Activated naive CD8-positive, alpha-beta T cell treated with anti-CD3 and anti-CD28 coated beads for 36 hours (primary cell): ENCODE measurements at regions not wholly inside any gene's neighbourhood (a gene's known extent, or its start where the extent isn't known, plus 50 kb on each side); places are given as distances from the start of the nearest gene placed in this dataset.

Source experiments
- DNase-seq: peaks from one replicate; pipeline ENCODE4 v3.0.0; 2021
- H3K27ac Mint-ChIP-seq: one replicate; pipeline ENCODE4 v1.8.0; 2022; ENCODE audit warnings: mild to moderate bottlenecking, moderate library complexity, mixed read lengths
- H3K27me3 Mint-ChIP-seq: one replicate; pipeline ENCODE4 v1.8.0; 2022; ENCODE audit warnings: mild to moderate bottlenecking, mixed read lengths
- H3K36me3 Mint-ChIP-seq: one replicate; pipeline ENCODE4 v1.8.0; 2021; ENCODE audit warnings: mild to moderate bottlenecking, mixed read lengths
- H3K4me1 Mint-ChIP-seq: one replicate; pipeline ENCODE4 v1.8.0; 2021; ENCODE audit warnings: mixed read lengths
- H3K4me3 Mint-ChIP-seq: one replicate; pipeline ENCODE4 v1.8.0; 2022; ENCODE audit warnings: mild to moderate bottlenecking, moderate library complexity, mixed read lengths
- H3K9me3 Mint-ChIP-seq: one replicate; pipeline ENCODE4 v1.8.0; 2022; ENCODE audit warnings: mixed read lengths

DNA sequence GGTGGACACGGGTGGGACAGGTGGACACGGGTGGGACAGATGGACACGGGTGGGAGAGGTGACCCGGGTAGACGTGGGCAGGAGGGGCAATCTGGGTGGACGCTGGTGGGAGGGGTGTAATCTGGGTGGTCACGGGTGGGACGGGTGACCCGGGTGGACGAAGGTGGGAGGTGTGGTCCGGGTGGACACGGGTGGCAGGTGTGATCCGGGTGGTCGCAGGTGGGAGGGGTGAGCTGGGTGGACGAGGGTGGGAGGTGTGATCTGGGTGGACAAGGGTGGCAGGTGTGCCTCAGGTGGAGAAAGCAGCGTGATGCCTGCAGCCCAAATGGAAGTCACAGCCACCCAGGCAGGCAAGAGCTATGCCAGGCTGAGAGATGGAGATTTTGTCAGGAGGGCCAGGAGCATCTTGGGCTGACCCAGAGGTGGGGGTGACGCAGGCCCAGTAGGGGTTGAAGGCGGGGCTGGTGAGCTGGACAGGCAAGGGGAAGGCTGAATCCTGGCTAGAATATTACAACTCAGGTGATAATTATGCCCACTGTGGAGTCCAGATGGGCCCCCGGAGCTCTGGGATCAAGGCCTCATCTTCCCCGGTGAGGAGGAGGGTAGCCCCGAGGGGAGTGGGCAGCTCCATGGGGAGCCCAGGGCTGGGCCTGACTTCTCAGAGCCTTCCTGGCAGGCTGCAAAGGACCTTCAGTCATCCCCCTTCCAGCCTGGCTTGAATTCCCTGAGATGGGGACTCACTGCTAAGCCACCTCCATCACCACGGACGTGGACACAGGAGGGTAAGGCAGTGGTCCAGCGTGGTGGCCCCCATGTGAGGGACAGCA is 100.0 kb downstream of the ADRA2C start:
- Mint-ChIP-seq H3K4me3 (no peak overlapping the region), H3K36me3 (no peaks in the 10 kb centered on the region), H3K27ac (no peak overlapping the region), H3K27me3 (peaks cover 14% of the 10 kb centered on the region), H3K4me1 (peaks cover under 1% of the 10 kb centered on the region), H3K9me3 (no peaks in the 10 kb centered on the region)
- DNase-seq: no peak

DNA sequence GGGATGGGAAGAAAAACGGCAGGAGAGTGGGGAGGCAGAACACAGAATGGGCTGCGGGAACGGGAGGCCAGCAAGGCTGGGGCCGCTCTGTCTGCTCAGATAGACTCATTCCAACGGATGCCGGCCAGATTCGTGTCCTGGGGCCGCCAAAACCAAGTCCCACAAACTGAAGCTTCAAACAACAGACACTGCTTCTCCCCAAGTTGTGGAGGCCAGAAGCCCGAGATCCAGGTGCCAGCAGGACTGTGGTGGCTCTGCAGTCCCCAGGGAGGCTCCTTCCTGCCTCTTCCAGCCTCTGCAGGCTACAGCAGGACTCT is 100.6 kb downstream of the ADRA2C start:
- Mint-ChIP-seq H3K27ac (no peak overlapping the region), H3K36me3 (no peaks in the 10 kb centered on the region), H3K9me3 (no peaks in the 10 kb centered on the region), H3K27me3 (peaks cover 20% of the 10 kb centered on the region), H3K4me1 (peaks cover 1% of the 10 kb centered on the region), H3K4me3 (no peak overlapping the region)
- no peak for DNase-seq

DNA sequence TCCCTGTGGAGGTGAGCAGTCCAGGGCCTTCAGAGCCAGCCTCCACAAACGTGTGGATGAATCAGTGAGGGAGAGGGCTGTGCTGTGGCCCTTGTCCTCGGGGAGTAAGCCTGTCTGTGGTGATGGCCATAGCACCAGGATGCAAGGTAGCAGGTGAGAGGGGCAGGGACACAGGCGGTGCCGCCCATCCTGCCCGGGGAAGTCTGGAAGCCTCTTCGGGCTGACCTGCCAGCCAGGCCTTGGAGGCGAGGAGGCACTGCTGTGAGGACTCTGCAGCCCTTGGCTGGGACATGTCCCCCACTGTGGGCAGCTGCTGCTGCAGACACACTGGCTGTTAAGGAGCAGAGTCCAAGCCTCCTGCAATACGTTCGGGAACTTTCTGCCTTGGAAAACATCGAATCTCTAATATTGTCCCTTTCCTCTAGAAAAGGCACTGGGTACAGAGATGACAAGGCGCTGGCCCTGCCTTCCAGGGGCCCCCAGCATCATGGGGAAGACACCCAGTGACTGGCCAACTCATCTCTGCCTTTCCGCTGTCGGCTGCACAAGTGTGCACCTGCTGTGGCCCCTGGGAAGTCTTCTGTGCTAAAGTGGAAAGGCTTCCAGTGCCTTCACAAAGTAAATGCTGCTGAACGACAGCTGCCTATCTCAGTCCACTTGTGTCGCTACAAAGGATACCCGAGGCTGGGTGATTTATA is 101.4 kb downstream of the ADRA2C start:
- Mint-ChIP-seq H3K9me3 (no peaks in the 10 kb centered on the region), H3K4me3 (no peak overlapping the region), H3K27me3 (peaks cover 27% of the 10 kb centered on the region), H3K36me3 (no peaks in the 10 kb centered on the region), H3K4me1 (peaks cover 1% of the 10 kb centered on the region), H3K27ac (no peak overlapping the region)
- DNase-seq: no peak

DNA sequence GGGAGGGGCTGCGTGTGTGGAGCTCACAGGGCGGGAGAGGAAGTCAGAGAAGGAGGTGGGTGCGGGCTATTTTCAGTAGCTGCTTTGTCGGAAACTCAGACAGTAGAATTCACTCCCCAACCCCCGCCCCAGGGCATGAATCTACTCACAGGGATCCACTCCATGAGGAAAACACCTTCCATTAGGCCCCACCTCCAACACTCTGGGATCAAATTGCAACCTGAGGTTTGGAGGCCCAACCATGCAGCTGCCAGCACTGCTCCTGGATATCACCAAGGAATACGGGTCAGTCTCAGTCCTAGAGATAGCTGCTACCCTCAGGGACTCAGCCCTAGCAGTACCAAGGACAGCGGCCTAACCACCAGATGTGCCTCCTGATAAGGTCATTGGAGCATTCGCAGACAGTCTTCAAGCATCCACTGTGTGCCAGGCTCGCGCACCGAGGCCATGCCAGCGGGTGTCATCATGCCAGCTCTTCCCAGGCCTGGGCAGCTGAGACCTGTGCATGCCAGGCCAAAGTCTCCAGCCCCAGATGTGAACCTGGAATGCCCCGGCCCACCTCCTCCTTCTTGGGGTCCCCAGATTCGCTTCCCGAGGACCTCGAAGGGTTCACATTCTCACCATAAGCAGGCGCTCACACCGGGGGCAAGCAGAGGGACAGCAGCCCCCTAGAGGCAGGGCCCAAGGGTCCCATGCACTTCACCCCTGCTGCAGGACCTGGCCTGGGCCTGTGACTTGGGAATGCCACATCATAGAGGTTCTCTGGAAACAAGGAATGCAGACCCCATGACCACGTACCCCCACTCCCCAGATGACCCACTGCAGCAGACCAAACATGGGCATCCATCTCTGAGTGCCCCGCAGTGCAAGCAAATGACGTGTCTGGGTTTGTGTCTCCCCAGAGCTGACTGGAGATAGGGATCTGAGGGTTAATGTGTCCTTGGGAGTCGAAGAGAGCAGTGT is 102.3 kb downstream of the ADRA2C start:
- H3K27ac Mint-ChIP-seq: no peak overlapping the region
- no peak overlapping the region for H3K4me3 Mint-ChIP-seq
- DNase-seq: no peak
- peaks cover 1% of the 10 kb centered on the region for H3K4me1 Mint-ChIP-seq
- no peaks in the 10 kb centered on the region for H3K36me3 Mint-ChIP-seq
- H3K27me3 Mint-ChIP-seq: peaks cover 35% of the 10 kb centered on the region
- no peaks in the 10 kb centered on the region for H3K9me3 Mint-ChIP-seq

DNA sequence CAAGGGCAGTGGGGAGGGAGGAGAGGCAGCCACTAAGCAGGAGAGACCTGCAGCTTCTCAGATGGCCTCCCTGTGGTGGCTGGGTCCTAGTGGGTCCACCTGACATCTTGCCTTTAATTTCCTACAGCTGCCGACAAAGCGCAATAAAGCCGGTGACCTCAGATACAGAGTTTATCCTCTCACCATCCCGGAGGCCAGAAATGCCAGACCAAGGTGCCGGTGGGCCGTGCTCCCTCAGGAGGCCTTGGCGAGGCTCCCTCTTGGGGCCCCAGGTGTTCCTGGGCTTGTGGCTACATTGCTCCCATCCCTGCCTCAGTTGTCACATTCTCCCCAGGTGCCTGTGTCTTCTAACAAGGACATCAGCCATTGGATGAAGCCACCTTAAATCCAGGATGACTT is 103.0 kb downstream of the ADRA2C start:
- Mint-ChIP-seq H3K27me3 (peaks cover 37% of the 10 kb centered on the region), H3K4me3 (no peak overlapping the region), H3K4me1 (peaks cover 1% of the 10 kb centered on the region), H3K9me3 (no peaks in the 10 kb centered on the region), H3K27ac (no peak overlapping the region), H3K36me3 (no peaks in the 10 kb centered on the region)
- DNase-seq: no peak

DNA sequence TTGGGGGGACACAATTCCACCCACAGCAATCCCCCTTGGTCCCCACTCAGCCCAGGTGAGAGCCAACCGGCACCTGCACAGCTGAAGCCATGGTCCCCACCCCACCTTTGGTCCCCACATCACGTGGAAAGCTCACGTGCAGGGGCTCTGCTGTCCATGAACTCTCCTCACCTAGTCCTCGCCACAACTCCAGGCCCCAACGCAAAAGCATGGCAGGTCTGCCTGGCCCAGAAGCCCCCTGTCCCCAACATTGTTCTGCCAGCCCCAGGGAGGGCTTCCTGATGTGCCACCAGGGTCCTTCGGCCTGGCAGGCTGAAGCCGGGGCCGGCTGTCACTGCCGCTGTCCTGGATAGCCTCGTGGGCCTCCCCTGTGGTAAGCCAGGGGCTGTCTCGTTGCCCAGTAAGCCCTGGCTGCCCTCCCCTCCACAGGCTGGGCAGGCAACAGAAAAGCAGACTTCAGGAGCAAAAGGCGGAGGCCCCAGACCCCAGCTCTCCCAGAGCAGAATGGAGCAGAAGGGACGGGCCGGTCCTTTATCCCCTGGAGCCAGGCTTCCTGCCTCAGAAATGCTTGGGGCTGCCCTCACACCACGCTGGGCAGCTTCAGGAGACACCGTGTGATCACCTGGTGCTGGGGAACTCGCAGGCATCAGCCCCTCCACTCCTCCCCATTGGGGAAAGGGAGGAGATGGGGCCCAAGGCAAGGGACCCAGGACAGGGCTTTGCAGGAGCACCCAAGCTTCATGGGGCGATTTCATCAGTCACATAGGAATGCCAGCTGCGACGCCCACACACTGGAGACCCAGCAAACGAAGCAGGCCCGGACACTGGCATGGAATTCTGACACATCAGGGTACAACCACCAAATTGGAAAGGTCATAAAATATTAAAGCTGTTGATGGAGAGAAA is 103.7 kb downstream of the ADRA2C start:
- no peaks in the 10 kb centered on the region for H3K36me3 Mint-ChIP-seq
- DNase-seq: no peak
- H3K4me3 Mint-ChIP-seq: no peak overlapping the region
- no peaks in the 10 kb centered on the region for H3K9me3 Mint-ChIP-seq
- peaks cover 1% of the 10 kb centered on the region for H3K4me1 Mint-ChIP-seq
- H3K27ac Mint-ChIP-seq: no peak overlapping the region
- H3K27me3 Mint-ChIP-seq: peaks cover 43% of the 10 kb centered on the region

DNA sequence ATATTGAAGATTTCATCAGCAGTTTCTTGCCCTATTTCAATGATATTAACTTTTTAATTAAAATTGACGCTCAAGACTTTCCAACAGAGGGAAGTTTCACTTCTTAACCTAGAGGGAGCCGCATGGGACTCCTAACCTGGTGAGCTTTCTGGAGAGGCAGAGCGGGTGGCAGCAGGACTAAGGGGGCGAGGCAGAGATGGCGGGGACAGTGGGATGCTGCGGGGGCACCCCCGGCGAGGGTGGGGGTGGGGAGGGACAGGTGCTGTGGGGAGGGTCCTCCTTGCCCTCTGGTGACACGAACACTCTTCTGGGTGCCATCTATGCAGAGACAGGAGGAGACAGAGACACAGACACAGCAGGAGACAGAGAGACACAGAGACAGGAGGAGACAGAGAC is 104.4 kb downstream of the ADRA2C start:
- H3K4me1 Mint-ChIP-seq: peaks cover 1% of the 10 kb centered on the region
- no peaks in the 10 kb centered on the region for H3K36me3 Mint-ChIP-seq
- H3K9me3 Mint-ChIP-seq: no peaks in the 10 kb centered on the region
- no peak for DNase-seq
- H3K27me3 Mint-ChIP-seq: peaks cover 47% of the 10 kb centered on the region
- no peak overlapping the region for H3K27ac Mint-ChIP-seq
- H3K4me3 Mint-ChIP-seq: no peak overlapping the region

DNA sequence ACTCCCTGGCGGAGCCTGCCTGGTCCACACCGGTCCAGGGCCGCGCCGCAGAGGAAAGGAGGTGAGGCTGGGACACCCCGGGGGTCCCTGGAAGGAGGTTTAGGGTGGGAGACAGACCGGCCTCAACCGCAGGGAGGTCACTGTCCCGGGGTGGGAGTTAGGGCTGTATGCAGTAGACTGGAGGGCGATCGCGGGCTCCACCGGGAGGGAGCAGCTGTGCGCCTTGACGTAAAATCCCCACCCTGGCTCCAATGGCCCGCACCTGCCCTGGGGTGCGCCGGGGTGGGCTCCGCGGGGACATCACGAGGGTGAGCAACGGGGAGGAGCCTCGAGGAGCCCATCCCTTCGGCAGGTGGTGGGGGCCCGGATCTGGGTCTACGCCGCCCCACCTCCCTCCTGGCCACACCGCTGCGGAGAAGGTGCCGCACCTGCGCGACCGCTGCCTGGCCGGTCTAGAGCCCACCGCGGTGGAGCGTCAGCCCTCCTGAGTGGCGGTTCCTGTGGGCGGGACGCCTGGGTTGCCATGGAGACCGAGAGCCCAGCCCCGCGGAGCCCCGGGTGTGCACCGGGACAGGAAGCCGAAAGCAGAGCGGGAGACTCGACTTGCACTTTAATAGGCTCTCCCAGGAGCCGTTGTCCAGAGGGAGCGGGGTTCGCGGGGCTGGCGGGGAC is 105.1 kb downstream of the ADRA2C start:
- no peaks in the 10 kb centered on the region for H3K36me3 Mint-ChIP-seq
- peak overlapping the region; percentile 53 for H3K4me3 Mint-ChIP-seq
- no peak overlapping the region for H3K27ac Mint-ChIP-seq
- peaks cover 47% of the 10 kb centered on the region for H3K27me3 Mint-ChIP-seq
- peak; percentile 65 for DNase-seq
- no peaks in the 10 kb centered on the region for H3K9me3 Mint-ChIP-seq
- H3K4me1 Mint-ChIP-seq: peaks cover 1% of the 10 kb centered on the region

DNA sequence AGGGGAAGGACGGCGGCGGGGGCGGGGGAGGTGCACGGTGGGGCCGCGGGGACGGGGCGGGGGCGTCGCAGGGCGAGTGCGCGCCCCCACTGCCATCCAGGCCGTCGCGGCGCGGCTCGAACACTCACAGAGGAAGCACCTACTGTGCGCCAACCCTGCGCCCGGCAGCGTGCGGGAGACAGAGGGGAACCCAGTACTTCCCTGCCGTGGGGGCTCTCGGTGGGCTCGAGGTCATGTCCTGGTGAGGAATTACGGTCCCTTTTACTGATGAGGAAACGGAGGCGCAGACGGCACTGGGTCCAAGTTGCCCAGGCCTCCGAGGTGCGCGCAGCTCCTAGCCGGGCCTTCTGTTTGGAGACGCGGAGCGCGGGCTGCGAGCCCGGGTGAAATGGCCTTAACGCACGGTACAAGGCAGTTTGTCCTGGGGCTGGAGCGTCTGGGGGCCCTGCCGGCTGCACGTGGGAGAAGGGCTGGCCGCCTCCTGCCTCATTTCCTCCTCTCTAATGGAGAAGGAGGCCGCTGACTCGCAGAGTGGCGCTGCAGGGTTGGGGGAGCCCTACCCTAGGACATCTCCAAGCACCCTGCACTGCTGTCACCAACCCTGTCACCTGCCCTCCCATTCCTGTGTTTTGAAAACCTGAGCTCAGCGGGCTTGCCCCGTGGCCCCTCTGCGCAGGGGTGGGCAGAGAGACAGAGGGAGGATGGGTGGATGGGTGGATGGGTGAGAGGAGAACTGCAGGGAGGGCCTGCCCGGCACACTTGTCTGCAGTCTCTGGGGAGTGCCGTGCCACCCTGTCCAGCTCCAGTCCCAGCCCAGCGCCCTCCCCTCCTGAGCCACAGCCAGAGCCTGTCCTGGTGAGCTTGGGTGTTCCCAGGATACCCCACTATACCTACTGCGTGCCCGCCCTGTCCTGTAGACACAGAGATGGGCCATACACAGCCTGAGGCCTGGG is 106.0 kb downstream of the ADRA2C start:
- Mint-ChIP-seq H3K4me1 (peaks cover 1% of the 10 kb centered on the region), H3K27me3 (peaks cover 51% of the 10 kb centered on the region), H3K9me3 (no peaks in the 10 kb centered on the region), H3K4me3 (no peak overlapping the region), H3K36me3 (no peaks in the 10 kb centered on the region), H3K27ac (no peak overlapping the region)
- DNase-seq: no peak

DNA sequence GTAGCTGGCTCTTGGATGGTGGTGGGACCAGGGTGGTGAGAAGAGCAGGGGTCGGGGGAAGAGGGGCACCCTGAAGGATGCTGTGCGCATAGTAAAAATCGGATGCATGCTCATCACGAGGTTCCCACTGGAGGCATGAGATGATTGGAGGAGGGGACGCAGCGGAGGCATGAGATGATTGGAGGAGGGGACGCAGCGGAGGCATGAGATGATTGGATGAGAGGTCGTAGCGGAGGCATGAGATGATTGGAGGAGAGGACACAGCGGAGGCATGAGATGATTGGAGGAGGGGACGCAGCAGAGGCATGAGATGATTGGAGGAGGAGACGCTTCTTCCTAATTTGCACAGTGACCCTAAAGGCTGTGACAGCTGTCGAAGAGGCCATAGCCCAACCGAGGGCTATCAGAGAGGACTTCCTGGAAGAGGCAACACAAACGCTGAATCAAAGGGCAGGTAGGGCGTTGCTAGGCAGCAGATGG is 106.7 kb downstream of the ADRA2C start:
- Mint-ChIP-seq H3K27ac (no peak overlapping the region), H3K4me3 (no peak overlapping the region), H3K9me3 (peaks cover 5% of the 10 kb centered on the region), H3K36me3 (no peaks in the 10 kb centered on the region), H3K27me3 (peaks cover 56% of the 10 kb centered on the region), H3K4me1 (peaks cover 1% of the 10 kb centered on the region)
- no peak for DNase-seq

DNA sequence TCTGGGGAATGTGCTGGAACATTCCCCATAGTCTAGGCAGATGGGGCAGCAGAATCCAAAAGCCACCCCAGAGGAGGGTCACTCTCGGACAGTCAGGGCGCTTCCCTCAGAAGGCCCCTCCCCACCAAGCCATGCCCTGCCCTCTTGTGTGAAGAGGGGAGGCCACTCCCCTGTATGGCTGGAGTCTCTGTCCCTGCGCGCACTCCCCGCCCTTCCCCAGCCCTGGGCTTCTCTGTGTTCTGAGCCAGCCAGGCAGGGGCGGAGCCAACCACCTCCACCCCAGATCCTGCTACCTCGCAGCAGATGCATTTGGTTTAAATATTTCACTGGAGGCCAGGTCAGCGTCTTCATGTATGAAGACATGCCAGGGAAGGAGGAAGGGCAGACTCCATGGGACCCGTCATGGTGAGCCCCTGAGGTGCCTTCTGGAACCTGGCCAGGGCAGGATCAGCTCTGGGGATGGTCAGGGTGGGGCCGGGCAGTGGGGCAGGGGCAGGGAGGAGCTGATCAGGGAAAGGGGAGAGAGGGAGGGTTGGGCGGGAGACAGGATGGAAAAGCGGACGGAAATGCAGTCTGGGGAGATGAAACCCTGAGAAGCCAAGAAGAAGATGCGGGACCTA is 107.3 kb downstream of the ADRA2C start:
- H3K27ac Mint-ChIP-seq: no peak overlapping the region
- peaks cover 10% of the 10 kb centered on the region for H3K9me3 Mint-ChIP-seq
- no peak overlapping the region for H3K4me3 Mint-ChIP-seq
- peaks cover 1% of the 10 kb centered on the region for H3K4me1 Mint-ChIP-seq
- peaks cover 63% of the 10 kb centered on the region for H3K27me3 Mint-ChIP-seq
- DNase-seq: no peak
- no peaks in the 10 kb centered on the region for H3K36me3 Mint-ChIP-seq

DNA sequence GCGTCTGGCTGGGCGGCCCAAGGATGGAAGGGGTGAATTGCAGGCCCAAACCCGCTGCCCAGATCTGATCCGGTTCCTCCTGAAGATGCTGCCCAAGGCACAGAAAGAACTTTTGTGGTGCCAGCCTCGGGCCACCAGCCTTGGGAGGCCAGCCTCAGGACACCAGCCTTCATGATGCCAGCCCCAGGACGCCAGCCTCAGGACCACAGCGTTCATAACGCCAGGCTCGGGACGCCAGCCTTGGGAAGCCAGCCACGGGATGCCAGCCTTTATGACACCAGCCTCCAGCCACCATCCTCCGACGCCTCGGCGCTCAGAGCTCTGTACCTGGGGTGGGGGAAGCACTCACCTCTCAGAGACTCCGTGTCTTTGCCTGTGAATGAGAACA is 107.8 kb downstream of the ADRA2C start:
- no peak for DNase-seq
- H3K36me3 Mint-ChIP-seq: no peaks in the 10 kb centered on the region
- H3K9me3 Mint-ChIP-seq: peaks cover 10% of the 10 kb centered on the region
- peaks cover 1% of the 10 kb centered on the region for H3K4me1 Mint-ChIP-seq
- H3K4me3 Mint-ChIP-seq: no peak overlapping the region
- no peak overlapping the region for H3K27ac Mint-ChIP-seq
- H3K27me3 Mint-ChIP-seq: peaks cover 68% of the 10 kb centered on the region
